Type B pancreatic cell (in vitro differentiated cells): ENCODE measurements at regions not wholly inside any gene's neighbourhood (a gene's known extent, or its start where the extent isn't known, plus 50 kb on each side); places are given as distances from the start of the nearest gene placed in this dataset.
"Not testable (repeated sequence)": the region's sequence is repeated elsewhere in the genome, so short reads cannot be mapped to it uniquely, and the experiment has no call there.

Experiments used
- DNase-seq: peaks from one replicate; pipeline ENCODE4 v3.0.0; 2021; ENCODE audit warnings: mixed read lengths; ENCODE audit not compliant: unreplicated experiment; ENCODE audit errors: extremely low spot score
- H3K27ac Mint-ChIP-seq: 2 replicates; pipeline ENCODE4 v1.8.0; 2021; ENCODE audit warnings: mild to moderate bottlenecking, mixed read lengths
- H3K27me3 Mint-ChIP-seq: 2 replicates; pipeline ENCODE4 v1.8.0; 2021; ENCODE audit warnings: mixed read lengths
- H3K36me3 Mint-ChIP-seq: 2 replicates; pipeline ENCODE4 v1.8.0; 2021; ENCODE audit warnings: mixed read lengths
- H3K4me1 Mint-ChIP-seq: one replicate; pipeline ENCODE4 v1.8.0; 2021; ENCODE audit warnings: mixed read lengths; ENCODE audit not compliant: unreplicated experiment
- H3K4me3 Mint-ChIP-seq: 2 replicates; pipeline ENCODE4 v1.8.0; 2021; ENCODE audit warnings: mild to moderate bottlenecking, mixed read lengths
- H3K9me3 Mint-ChIP-seq: 2 replicates; pipeline ENCODE4 v1.8.0; 2021; ENCODE audit warnings: mixed read lengths
- TF ChIP-seq, protein P1 (sequence below): fragments of 200-600 bp; sonication (generic); conservative IDR thresholded peaks from 2 replicates; pipeline ENCODE4 v1.5.0; 2021; ENCODE audit warnings: antibody characterized with exemption, mild to moderate bottlenecking

- DNase-seq, result no peak
- H3K9me3 Mint-ChIP-seq, result no peaks in the 10 kb centered on the region
- TF ChIP-seq, protein P1, sequence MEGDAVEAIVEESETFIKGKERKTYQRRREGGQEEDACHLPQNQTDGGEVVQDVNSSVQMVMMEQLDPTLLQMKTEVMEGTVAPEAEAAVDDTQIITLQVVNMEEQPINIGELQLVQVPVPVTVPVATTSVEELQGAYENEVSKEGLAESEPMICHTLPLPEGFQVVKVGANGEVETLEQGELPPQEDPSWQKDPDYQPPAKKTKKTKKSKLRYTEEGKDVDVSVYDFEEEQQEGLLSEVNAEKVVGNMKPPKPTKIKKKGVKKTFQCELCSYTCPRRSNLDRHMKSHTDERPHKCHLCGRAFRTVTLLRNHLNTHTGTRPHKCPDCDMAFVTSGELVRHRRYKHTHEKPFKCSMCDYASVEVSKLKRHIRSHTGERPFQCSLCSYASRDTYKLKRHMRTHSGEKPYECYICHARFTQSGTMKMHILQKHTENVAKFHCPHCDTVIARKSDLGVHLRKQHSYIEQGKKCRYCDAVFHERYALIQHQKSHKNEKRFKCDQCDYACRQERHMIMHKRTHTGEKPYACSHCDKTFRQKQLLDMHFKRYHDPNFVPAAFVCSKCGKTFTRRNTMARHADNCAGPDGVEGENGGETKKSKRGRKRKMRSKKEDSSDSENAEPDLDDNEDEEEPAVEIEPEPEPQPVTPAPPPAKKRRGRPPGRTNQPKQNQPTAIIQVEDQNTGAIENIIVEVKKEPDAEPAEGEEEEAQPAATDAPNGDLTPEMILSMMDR, result no peak
These were observed 962.2 kb upstream of the PCDH20 start for GRCh38 chr13:62377838-62378237.

GRCh38 chr13:62375653-62376052 is 960.0 kb upstream of the PCDH20 start:
- Mint-ChIP-seq H3K36me3 (no peaks in the 10 kb centered on the region), H3K4me1 (no peaks in the 10 kb centered on the region), H3K4me3 (no peak overlapping the region), H3K27me3 (no peaks in the 10 kb centered on the region), H3K27ac (no peak overlapping the region), H3K9me3 (no peaks in the 10 kb centered on the region)
- no peak for DNase-seq
- TF ChIP-seq, protein P1, result no peak

More at GRCh38 chr13:62377838-62378237, 962.2 kb upstream of the PCDH20 start:
- no peaks in the 10 kb centered on the region for H3K27me3 Mint-ChIP-seq
- no peaks in the 10 kb centered on the region for H3K36me3 Mint-ChIP-seq
- no peak overlapping the region for H3K4me3 Mint-ChIP-seq
- no peak overlapping the region for H3K27ac Mint-ChIP-seq
- no peaks in the 10 kb centered on the region for H3K4me1 Mint-ChIP-seq

DNA sequence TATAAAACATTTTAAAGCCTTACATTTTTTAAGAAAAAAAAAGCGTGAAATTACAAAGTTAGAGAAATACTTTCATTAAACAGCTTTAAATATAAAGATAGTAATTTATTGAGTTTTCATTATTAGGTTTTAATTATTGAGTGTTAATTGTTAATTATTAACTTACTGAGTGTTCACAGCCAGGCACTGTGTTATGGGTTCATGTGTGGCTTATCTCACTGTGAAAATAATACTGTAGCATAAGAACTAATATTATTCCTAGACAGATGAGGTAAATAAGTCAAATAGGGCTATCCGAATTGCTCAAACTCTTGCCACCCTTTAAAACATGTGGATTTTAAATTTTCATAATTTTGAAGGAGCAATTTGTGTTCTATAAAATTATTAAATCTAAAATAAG is 956.1 kb upstream of the PCDH20 start:
- DNase-seq, result no peak
- Mint-ChIP-seq H3K9me3 (no peaks in the 10 kb centered on the region), H3K4me1 (no peaks in the 10 kb centered on the region), H3K27ac (no peak overlapping the region), H3K4me3 (no peak overlapping the region), H3K27me3 (no peaks in the 10 kb centered on the region), H3K36me3 (no peaks in the 10 kb centered on the region)
- TF ChIP-seq, protein P1, result no peak

GRCh38 chr13:62367971-62368370 is 952.3 kb upstream of the PCDH20 start:
- H3K27ac Mint-ChIP-seq, DNase-seq, H3K27me3 Mint-ChIP-seq, H3K9me3 Mint-ChIP-seq, H3K4me1 Mint-ChIP-seq, H3K4me3 Mint-ChIP-seq, H3K36me3 Mint-ChIP-seq: not testable (repeated sequence)

DNA sequence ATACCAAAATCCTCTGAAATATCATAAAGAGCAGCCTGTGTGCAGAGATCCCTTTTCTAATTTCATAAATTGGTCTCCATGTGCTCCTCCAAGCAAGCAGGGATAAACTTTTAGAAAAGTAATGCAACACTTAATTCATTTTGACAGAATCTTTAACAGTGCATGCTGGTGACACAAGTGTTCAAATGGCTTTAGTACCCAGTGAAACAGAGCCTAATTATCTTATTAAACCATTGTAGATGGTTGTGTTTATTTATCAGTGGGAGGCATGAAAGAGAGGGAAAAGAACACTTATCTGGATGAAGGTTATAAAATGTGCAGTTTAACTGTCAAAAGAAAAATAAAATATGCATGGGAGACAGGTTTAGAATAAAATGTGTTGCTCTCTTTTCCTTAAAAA is 945.0 kb upstream of the PCDH20 start:
- no peak for DNase-seq
- H3K4me3 Mint-ChIP-seq, result no peak overlapping the region
- no peaks in the 10 kb centered on the region for H3K27me3 Mint-ChIP-seq
- H3K9me3 Mint-ChIP-seq, result no peaks in the 10 kb centered on the region
- H3K36me3 Mint-ChIP-seq, result no peaks in the 10 kb centered on the region
- H3K27ac Mint-ChIP-seq, result no peak overlapping the region
- TF ChIP-seq, protein P1, result no peak
- peaks cover 8% of the 10 kb centered on the region for H3K4me1 Mint-ChIP-seq

DNA sequence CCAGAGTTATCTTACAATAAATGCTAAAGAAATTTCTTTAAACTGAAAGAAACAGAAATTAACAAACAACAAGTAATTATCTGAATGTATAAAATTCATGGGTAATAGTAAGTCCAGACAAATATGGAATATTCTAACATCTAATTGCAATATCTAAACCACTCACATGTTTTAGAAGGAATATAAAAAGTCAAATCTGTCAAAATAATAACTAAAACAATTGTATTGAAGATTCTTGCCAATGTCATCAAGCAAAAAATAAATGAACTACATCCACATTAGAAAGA is 942.9 kb upstream of the PCDH20 start:
- no peak for DNase-seq
- H3K4me1 Mint-ChIP-seq, result peaks cover 8% of the 10 kb centered on the region
- TF ChIP-seq, protein P1, result no peak
- no peak overlapping the region for H3K4me3 Mint-ChIP-seq
- H3K36me3 Mint-ChIP-seq, result no peaks in the 10 kb centered on the region
- H3K9me3 Mint-ChIP-seq, result no peaks in the 10 kb centered on the region
- no peak overlapping the region for H3K27ac Mint-ChIP-seq
- H3K27me3 Mint-ChIP-seq, result no peaks in the 10 kb centered on the region
